ENCODE measurements at regions not wholly inside any gene's neighbourhood (a gene's known extent, or its start where the extent isn't known, plus 50 kb on each side); places are given as distances from the start of the nearest gene placed in this dataset.
"Not testable (repeated sequence)": the region's sequence is repeated elsewhere in the genome, so short reads cannot be mapped to it uniquely, and the experiment has no call there.

- CTCF ChIA-PET, result no interaction called here
- TF ChIP-seq CTCF (IDR thresholded peaks at IDR 0.05; ENCODE audit: control extremely low read depth, extremely low read depth, low read depth, missing control alignments), result no peak
- POLR2A ChIA-PET, result no interaction called here
- DNase-seq (ENCODE audit: extremely low spot score), result no peak
Observed at GRCh38 chr13:65143920-65144319, 2086.2 kb downstream of the PCDH9 start.

- no peak for DNase-seq (ENCODE audit: extremely low spot score)
- CTCF ChIA-PET, result no interaction called here
- POLR2A ChIA-PET, result no interaction called here
- no peak for TF ChIP-seq CTCF (IDR thresholded peaks at IDR 0.05; ENCODE audit: control extremely low read depth, extremely low read depth, low read depth, missing control alignments)
Observed at GRCh38 chr13:65133094-65133493, 2097.0 kb downstream of the PCDH9 start.

GRCh38 chr13:65125236-65125635 is 2104.9 kb downstream of the PCDH9 start:
- CTCF ChIA-PET, result interaction anchor here (1.1 kb wide), 1 partner anchor 20 kb away, joined by 3 read pairs; no protein-coding TSS in a partner anchor
- POLR2A ChIA-PET, result no interaction called here
- DNase-seq (ENCODE audit: extremely low spot score), result no peak
- TF ChIP-seq CTCF (IDR thresholded peaks at IDR 0.05; ENCODE audit: control extremely low read depth, extremely low read depth, low read depth, missing control alignments), result no peak

GRCh38 chr13:65112531-65112941 is 2117.6 kb downstream of the PCDH9 start:
- POLR2A ChIA-PET, result no interaction called here
- CTCF ChIA-PET, result interaction anchor here (0.9 kb wide), 1 partner anchor 8 kb away, joined by 5 read pairs; no protein-coding TSS in a partner anchor
- no peak for DNase-seq (ENCODE audit: extremely low spot score)
- TF ChIP-seq CTCF (IDR thresholded peaks at IDR 0.05; ENCODE audit: control extremely low read depth, extremely low read depth, low read depth, missing control alignments), result no peak

- ChIA-PET CTCF (interaction anchor here (0.9 kb wide), 1 partner anchor 8 kb away, joined by 5 read pairs; no protein-coding TSS in a partner anchor), POLR2A (no interaction called here)
- no peak for DNase-seq (ENCODE audit: extremely low spot score)
- TF ChIP-seq CTCF (IDR thresholded peaks at IDR 0.05; ENCODE audit: control extremely low read depth, extremely low read depth, low read depth, missing control alignments), result no peak
Observed at GRCh38 chr13:65112123-65112522, 2118.0 kb downstream of the PCDH9 start.

GRCh38 chr13:65111223-65111622 is 2118.9 kb downstream of the PCDH9 start:
- ChIA-PET POLR2A (no interaction called here), CTCF (no interaction called here)
- no peak for TF ChIP-seq CTCF (IDR thresholded peaks at IDR 0.05; ENCODE audit: control extremely low read depth, extremely low read depth, low read depth, missing control alignments)
- no peak for DNase-seq (ENCODE audit: extremely low spot score)

- CTCF ChIA-PET; DNase-seq (ENCODE audit: extremely low spot score); POLR2A ChIA-PET: not testable (repeated sequence)
Observed at GRCh38 chr13:65104436-65104835, 2125.7 kb downstream of the PCDH9 start.
